ENCODE measurements at regions not wholly inside any gene's neighbourhood (a gene's known extent, or its start where the extent isn't known, plus 50 kb on each side); places are given as distances from the start of the nearest gene placed in this dataset.
A peak's percentile ranks its signal among the peaks of the same experiment; 100 is the strongest.
"Not testable (repeated sequence)": the region's sequence is repeated elsewhere in the genome, so short reads cannot be mapped to it uniquely, and the experiment has no call there.

DNA sequence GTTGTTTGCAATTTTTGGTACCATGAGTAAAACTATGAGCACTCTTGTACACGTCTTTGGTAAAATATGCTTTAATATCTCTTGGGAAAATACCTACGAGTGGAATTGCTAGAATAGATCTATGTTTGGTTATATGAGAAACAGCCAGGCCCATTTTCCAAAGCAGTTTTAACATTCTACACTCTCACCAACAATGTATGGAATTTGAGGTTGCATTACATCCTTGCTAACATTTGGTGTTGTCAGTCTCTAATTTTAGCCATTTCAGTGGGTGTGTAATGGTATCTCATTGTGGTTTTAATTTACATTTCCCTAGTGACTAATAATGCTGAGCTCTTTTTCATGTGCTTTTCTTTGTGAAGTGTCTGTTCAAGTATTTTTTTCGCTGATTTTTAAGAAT is 118.9 kb upstream of the TCF4 start:
- peak; percentile 92 for DNase-seq

DNA sequence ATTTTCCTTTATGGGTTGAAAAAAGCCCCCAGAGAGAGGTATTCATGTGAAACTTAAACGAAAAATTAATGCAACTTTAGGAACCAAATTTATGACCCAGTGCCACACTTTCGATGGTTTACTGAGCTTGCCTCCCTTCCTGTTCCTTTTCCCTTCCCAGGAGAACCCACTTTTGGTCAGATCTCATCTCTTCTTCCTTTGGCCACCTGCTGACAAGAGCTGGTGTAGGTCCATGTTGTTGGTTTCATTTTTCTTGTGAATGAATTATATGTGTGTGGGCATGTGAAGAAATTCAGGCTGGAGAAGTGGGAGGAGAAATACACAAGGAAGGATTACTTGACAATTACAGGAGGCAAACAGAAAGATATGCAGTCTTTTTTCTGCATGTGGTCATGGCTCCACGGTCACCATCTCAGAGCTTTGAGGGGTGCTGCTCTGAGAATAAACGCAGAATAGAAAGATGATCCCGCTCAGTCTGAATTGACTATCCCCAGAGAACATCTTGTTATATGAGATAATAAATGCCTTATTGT is 111.3 kb upstream of the TCF4 start:
- DNase-seq: no peak

GRCh38 chr18:55696811-55697210 is 108.8 kb upstream of the TCF4 start:
- DNase-seq: no peak

- peak; percentile 30 for DNase-seq
Measured at GRCh38 chr18:55695091-55695490, 107.1 kb upstream of the TCF4 start.

GRCh38 chr18:55694291-55694690 is 106.3 kb upstream of the TCF4 start:
- no peak for DNase-seq

DNA sequence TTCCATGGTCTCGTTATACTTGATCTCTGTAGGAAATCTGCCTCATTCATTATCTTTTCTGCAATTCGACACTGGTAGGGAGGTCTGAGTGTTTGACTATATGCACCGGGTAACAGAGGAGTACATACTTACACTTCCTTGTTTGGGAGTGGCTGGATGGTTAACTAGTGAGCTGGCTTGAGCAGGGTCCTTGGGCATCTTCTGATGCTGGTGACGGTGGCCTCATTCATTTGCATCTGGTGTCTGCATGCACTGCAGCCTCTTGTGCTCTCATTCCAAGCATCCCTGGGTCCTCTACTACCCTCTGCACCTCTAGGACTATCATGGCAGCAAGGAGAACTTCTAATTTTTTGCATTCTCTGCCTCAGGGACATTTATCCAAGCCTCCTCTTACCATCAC is 100.0 kb upstream of the TCF4 start:
- no peak for DNase-seq

DNA sequence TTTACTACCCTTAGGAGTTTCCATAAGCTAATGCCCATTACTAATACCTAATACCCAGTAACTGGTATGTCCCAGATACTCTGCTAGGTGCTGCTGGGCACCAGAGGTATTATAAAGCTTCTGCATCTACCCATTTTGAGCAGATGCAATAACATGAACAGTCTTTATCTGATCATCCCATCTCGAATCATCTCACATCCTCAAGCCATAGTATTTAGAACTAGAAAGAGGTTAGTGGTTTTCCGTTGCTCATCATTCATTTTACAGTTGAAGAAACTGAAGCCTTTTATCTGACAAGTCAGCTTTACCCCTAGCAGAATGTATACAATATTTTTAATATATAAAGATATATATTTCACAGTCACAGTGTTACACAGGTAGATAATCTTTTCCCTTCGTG is 99.1 kb upstream of the TCF4 start:
- no peak for DNase-seq

DNA sequence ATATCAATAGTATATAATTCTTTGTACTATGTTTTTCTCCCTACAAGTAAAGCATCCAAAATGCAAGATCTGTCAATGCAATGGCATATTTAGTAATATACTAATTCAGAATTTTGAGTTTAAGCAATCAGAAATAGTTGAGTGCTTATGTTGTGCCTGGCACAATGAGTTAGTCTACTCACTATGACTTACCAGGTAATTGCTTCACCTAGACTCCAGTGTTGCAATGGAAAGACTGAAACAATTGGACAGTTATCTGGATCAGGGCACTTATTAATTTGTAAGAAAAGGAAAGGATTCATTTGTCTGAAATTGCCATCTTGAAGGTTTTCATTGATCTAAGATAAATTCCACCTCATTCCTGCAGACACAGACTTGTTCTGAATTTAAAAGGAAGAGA is 97.6 kb upstream of the TCF4 start:
- DNase-seq: no peak

DNA sequence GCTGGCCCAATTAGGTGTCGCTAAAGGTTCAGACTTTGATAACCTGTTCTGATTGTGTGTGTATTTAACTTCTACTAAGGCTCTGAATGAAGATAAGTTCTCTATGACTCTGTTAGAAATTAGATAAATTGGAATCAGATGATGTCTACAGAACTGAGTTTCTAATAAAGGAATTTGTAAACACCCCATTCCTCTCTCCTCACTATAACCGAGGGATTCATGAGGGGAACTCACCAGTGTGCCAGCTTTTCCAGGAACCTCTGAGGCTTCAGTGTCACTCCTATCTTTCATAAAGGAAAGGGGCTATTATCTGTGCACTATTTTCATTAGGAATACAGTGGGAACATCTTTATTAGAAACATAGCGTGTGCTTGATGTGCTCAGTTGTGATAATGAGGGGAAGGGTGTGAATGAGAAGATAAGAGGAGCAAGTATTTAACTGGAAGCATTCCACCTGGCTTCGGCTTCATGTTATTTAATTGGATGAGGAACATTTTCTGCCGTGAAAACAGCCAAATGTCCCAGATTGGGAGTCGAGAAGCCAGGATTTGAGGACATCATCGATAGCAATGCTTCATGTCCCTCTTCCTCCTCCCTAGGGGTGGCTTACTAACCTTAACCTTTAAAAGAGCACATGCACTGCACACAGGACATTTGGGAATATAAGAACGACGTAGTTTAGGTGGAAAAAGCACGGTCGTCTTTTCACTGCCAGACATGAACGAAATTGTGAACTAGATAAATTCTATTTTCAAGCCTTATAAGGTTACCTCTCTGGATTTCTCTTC is 84.8 kb upstream of the TCF4 start:
- peak; percentile 5 for DNase-seq

DNA sequence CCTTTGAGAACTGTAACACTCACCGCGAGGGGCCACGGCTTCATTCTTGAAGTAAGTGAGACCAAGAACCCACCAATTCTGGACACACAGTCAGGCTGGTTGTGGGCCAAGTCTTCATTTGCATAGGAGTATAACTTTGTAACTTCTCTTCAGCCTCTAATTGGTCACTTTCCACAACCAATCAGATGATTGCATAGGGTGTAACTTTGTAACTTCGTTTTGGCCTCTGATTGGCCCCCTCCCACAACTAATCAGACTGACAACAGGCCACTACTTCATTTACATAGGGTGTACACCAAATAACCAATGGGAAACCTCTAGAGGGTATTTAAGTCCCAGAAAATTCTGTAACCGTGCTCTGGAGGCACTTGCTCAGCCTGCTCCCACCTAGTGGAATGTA is 77.5 kb upstream of the TCF4 start:
- DNase-seq: no peak

DNA sequence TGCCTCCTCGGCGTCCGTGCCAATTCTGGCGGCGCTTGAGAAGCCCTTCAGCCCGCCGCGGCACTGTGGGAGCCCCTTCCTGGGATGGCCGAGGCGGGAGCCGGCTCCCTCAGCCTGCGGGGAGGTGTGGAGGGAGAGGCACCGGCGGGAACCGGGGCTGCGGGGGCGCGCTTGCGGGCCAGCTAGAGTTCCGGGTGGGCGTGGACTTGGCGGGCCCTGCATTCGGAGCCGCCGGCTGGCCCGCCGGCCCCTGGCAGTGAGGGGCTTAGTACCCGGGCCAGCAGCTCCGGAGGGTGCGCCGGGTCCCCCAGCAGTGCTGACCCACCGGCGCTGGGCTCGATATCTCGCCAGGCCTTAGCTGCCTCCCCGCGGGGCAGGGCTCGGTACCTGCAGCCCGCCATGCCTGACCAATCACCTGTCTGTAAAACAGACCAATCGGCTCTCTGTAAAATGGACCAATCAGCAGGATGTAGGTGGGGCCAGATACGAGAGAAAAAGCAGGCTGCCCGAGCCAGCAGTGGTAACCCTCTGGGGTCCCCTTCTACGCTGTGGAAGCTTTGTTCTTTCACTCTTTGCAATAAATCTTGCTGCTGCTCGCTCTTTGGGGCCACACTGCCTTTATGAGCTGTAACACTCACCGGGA is 76.9 kb upstream of the TCF4 start:
- DNase-seq: not testable (repeated sequence)

GRCh38 chr18:55663891-55664290 is 75.9 kb upstream of the TCF4 start:
- DNase-seq: no peak

DNA sequence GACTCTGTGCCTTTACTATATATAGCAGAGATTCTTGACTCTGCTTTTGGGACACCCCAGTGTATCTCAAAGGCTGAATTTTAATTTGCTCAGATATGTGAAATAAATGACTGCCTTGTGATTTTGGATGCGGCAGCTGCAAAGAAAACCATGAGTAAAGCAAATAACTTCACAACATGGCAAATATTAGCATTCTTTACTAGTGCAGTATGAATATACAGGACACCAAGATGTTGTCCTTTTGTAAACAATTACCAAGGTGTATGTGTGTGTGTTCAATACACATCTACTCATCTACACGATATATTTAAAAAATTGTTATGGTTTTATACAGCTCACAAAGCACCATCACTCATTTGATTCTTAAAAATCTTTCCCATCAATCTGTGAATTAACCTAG is 70.6 kb upstream of the TCF4 start:
- DNase-seq: no peak

DNA sequence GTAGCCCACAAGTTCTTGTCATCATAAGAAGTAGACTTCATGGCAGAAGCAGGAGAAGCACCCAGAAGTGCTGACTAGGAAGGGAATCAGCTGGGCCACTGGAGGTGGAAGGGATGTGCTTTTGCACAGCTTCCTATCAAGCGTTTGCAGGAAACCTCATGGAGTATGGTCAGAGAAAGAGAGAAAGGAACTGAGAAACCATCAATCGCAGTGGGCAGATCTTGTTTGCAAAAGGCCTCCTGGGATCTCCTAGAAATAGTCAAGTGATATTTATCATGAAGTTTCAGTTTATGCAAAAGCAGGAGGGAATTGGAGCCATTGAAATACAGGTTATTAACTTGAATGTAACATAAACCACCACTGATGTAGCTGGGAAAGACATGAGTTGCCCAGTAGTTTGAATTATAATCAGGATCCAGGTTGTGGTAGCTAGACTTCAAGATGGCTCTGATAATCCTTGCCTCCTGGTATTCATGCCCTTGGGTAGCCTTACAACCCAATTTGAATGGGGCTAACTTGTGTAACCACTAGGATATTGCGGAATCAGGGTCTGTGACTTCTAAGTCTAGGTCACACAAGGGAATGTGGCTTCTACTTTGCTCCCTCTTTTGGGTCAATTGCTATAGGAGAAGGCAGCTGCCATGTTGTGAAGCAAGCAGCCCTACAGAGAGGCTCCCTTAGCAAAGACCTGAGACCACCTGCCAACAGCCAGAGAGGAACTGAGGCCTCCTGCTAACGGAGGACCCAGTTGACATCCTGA is 69.8 kb upstream of the TCF4 start:
- DNase-seq: no peak

GRCh38 chr18:55654986-55655385 is 67.0 kb upstream of the TCF4 start:
- DNase-seq: no peak

GRCh38 chr18:55651236-55651635 is 63.2 kb upstream of the TCF4 start:
- no peak for DNase-seq

DNA sequence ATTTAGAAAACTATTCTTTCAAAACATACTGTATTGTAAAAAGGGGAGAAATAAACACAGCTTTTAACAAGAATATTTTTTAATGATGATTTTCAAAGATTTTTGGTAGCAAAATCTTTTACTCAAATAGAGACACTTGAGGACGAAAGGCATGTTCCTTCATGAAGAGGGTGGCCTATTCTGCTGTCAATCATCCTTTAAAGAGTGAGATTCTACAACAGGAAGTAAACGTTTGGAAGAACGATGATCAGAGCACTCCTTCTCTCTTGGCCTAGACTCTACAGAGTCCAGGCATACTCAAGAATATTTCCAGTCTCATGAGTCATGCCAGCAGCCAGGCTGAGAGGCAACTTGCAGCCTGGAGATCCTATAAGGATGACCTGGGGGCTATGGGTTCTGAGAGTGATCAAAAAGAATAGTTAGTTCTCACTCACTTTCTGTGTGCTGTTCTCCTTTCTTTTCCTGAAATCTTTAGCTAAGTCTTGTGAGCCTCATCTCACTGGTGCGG is 62.4 kb upstream of the TCF4 start:
- DNase-seq: no peak

GRCh38 chr18:55647331-55647730 is 59.3 kb upstream of the TCF4 start:
- no peak for DNase-seq

DNA sequence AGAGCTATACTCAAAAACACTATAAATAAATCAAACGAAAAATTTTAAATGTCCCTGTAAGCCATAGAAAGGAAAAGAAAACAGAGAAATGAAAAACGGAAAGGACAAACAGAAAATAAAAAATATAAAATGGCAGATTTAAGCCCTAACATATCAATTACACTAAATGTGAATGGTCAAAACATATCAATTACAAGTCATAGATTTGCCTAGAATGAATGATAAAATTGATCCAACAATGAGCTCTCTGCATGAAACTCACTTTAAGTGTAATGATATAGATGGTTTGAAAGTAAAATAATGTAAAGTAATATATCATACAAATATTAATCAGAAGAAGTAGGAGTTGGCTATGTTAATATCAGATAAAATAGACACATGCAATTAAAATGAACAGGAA is 54.2 kb upstream of the TCF4 start:
- no peak for DNase-seq

- DNase-seq: peak; percentile 67
Measured at GRCh38 chr18:55641486-55641885, 53.5 kb upstream of the TCF4 start.
